CD4-positive, alpha-beta T cell treated with Interleukin-4 for 1 hour (primary cell): ENCODE measurements at regions not wholly inside any gene's neighbourhood (a gene's known extent, or its start where the extent isn't known, plus 50 kb on each side); places are given as distances from the start of the nearest gene placed in this dataset.
"Not testable (repeated sequence)": the region's sequence is repeated elsewhere in the genome, so short reads cannot be mapped to it uniquely, and the experiment has no call there.

Experiments
- DNase-seq, 2 donors: peaks; one replicate each; pipeline ENCODE4 v3.0.0-alpha.2; 2020 to 2022

DNA sequence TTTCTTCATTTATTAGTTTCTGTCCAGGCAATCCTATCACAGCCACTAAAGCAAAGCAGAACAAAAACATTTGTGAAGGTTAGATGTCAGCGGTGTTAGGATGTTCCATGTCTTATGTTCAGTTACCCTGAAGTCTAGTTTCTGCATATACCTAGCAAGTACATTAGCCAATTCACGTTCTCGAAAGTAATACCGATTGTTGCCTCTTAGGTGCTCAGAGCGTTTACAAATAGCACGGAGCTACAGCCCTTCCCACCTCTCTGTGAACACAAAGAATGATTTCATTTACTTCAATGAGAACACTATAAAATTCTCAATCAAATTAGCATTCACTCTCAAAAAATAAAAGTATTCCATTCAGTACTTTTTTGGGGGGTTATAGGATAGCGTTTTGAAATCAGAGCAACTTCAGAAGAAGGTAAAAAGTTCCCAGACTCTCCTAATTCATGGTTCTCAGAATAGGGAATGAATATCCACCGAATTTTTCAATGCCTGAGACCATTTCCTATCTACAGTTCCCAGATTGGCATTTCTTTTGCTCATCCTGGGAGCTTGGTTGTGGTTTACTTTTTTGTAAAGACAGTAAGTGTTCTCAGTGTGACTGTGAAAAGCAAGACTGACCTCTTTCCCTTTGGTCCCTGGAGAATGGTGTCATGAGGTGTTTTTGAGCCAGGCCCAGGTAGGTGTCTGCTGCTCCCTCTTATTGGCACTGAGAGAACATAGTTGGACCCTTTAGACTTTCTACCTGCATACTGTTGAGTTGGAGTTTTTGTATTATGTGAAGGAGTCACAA lies 488.0 kb upstream of the RGS6 start:
- DNase-seq, result no peak

DNA sequence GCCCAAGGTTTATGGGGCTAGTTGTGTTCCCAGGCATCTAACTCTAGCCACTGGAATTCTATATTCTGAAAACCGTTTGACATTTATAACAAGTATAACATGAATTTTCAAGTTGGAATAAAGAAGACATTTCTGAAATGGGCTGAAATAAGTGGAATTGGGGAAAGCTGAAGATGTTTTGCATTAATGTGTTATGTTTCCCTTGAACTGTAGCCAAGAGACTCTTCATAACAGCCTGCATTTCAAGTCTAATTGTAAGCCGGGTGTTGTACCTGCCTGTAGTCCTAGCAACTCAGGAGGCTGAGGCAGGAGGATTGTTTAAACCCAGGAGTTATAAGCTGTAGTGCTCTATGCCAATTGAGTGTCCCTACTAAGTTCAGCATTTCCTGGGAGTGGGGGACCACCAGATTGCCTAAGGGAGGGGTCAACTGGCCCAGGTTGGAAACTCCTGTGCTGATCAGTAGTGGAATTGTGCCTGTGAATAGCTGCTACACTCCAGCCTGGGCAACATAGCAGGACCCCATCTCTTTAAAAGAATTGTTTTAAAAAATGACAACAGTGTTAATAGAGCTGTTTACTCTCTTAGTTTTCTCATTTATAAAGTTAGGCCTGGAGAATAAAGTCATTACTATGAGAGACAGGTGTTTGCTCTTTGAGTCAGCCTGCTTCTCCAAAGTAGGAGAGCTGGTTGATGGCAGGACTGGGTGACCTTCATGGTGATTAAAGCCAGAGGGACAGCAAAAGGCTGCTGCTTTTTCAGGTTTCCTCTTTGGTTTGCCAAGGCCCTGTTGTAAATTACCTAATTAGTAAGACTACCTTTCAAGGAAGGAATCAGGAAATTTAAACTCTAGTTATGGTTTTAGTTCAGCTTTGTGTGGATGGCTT lies 483.6 kb upstream of the RGS6 start:
- no peak for DNase-seq

DNA sequence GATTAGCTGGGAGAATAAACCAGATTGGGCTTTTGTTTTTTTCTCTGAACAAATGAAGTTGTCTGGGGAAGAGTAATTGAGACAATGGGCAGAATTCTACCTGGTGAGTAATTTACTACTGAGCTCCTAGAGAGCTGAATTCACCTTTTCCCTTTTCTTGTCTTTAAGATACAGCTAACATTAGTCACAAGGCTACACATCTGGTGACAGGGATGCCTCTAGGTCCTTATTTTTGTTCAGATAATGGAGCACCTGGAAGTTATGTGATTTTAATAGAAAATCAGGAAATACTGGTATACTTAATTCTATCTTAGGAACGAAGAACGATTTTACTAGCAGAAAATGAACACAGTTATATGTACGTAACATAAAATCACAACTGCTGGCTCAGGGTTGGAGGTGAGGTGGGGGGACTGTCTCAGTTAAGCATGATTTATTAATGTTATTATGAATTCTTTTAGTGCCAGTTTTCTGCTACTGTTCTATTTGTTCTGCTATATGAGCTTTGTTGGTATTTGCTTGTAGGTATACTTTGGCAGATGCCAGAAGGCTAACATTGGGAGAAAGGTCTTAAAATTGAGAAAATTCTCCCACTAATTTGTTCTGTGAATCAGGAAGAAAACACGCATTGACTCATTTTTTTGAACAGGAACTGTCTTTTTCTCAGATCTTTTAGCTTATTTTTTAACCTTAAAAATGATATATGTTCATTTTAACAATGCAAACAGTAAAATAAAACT lies 482.7 kb upstream of the RGS6 start:
- no peak for DNase-seq

DNA sequence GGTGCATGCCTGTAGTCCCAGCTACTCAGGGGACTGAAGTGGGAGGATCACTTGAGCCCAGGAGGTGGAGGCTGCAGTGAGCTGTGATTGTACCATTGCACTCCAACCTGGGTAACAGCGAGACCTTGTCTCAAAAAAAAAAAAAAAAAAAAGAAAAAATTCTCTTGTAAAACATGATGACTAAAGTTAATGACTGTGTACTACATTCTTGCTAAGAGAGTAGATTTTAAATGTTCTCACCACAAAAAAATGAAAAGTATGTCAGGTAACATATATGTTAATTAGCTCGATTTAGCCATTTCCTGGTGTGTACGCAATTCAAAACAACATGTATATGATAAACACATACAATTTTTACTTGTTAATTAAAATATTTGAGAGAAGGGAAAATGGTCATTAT lies 480.7 kb upstream of the RGS6 start:
- no peak for DNase-seq

DNA sequence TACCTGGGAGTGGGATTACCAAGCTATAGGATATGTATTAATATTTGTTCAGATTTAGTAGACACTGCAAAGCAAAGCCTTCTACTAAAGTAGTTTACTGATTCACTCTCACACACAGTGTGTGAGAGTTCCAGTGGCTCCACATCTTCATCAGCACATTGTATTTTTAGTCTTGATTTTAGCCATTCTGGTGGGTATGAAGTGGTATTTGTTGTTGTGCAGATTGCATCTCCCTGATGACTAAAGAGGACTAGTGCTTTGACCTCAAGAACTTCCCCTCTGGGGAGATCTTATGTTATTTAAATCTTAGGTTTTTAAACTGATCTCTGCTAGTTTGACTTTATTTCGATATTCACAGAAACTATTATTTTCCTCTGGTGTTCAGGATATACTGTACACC lies 479.7 kb upstream of the RGS6 start:
- DNase-seq, result no peak

DNA sequence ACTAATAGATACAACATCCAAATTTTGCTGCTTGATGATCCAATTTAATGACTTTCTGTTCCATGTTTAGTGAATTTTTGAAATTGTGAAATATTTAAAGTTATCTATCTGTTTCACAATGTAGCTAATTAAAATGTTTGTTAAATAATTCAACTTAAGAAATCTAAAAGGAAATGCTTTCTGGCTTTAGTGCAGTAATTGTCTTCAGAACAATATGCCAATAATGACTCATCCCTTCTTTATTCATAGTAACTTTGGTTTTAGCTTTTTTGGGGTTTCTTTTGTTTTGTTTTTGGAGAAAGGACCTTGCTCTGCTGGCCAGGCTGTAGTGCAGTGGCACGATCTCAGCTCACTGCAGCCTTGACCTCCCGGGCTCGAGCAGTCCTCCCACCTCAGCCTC lies 479.2 kb upstream of the RGS6 start:
- no peak for DNase-seq

DNA sequence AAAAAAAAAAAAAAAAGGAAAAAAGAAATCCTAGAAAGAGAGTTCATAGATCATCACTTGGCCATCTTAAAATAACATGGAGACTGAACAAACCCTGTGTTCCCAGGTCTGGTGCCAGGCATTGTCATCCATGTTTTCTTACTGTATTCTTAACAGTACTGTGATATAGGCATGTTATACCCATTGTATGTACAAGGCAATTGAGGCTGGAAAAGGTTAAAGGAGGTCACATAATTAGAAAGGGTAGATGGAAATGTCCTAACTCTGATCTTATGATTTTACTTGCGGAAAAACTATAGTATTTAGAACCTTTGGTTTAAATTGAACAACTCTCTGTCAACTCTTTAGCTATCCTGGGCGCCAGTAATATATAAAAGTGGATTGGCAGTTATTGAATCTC lies 478.2 kb upstream of the RGS6 start:
- DNase-seq, result no peak

DNA sequence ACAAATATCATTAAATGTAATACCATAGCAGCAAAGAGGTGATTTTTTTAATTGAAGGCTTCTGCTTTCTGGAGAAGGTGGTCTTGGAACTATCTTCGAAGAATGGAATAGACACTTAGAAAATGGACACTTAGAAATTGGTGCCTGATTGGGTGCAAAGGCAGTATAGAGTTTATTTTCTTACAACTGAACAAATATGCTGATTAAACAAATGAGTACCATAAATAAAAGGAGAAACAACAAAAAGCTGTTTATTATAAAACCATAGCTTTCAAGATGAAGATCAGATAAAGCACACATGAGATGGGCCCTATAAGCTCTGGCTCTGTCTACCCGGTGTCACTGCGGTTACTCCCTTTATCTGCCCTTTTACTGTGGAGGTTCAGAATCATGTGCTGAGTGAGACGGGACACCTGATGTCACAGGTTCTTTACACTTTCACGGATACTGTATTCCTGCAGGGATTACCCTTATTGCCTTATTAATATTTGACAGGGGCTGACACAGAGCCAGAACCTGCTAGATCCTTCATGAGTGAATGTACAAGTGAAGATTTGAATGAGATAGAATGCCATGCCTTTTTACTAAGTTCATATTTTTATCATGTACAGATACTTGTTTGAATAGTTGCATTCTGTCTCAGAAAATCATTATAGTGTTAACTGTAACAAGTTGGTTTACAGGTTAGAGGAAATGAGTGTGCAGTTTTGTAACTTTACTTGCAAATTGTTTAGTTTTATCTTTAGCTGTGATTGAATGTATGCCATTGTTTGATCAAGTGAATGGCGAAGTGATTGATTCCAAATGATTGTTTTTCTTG lies 477.5 kb upstream of the RGS6 start:
- no peak for DNase-seq

DNA sequence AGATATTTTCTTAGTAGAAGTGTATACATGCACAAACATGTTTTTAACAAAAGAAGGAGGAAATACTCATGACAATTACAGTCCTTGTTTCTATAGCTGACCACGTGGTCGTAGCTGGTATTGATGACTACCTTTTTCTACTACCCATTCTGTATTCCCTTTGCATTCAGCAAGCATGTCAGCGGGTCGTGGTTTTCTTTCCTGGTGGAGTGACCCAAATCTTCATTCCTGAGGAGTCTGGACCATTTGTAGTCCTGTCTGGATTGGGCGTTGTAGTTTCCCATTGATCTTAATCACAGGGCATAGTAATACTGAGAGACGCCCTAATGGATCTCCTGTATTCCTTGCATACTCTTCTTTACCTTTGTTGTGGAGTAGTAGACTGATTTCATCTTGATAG lies 472.1 kb upstream of the RGS6 start:
- no peak for DNase-seq

DNA sequence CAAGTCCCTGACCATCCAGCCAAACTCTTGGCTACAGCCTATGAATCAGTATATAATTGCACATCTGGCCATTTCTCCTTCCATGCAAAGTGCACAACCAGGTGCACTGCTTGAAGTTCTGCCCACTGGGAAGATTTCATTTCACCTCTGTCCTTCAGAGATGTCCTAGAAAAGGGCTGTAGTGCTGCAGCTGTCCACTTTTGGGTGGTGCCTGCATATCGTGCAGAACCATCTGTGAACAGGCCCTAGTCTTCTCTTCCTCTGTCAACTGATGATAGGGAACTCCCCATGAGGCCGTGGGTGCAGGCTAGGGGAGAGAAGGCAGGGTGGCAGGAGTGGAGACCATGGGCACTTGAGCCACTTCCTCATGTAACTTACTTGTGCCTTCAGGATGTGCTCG lies 470.6 kb upstream of the RGS6 start:
- DNase-seq, result not testable (repeated sequence)

DNA sequence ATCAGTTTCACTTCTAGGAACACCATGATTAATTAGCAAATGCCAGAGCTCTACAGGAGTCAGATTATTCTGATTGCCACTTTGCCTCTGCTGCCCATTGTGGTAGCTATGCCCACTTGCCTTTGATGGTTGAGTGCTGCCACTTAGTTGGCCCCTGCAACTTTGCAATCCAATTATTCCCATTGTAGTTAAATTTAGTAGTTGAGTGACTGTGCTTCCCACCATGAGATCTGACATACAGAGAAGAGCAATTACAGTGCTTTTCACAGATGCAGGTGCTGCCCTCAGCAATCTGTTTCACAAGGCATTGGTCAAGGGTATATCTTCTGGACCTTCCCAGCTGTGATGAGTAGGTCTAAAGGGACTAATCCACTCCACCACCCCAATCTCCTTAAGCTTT lies 468.4 kb upstream of the RGS6 start:
- no peak for DNase-seq

DNA sequence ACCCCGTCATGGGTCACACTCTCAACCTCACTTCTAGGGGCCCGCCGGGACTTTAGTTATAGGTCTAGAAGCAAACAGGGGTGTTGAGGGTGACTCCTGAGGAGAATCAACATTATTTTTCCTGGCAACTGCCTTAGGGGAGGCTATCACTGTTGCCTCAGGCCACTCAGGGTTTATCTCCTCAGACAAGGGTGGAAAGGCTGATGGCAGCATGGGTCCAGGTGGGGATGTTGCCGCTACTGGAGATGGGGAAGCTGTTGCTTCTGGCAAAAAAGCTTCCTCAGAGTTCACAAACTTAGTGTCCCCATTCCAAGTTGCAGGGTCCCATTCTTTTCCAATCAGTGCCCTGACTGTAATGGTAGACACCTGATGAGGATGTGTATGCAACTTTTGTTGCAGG lies 467.4 kb upstream of the RGS6 start:
- no peak for DNase-seq

DNA sequence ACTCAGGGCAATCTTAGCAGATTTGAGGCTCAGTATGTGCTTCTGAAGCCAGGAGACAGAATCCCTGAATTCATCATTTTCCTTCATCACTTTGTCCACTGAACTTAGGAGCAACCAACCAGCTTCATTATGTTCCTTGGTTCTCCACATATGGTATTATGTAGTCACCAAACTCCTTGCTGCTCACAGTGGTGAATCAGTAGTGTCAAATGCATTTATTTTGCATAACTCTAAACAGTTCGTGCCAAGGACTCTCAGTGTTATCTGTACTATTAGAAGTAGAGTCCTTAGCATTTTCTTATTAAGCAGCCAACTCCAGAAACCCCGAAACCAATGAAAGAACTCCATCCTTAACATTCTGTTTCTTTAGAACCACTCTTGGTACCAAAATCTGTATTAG lies 466.9 kb upstream of the RGS6 start:
- DNase-seq, result no peak

DNA sequence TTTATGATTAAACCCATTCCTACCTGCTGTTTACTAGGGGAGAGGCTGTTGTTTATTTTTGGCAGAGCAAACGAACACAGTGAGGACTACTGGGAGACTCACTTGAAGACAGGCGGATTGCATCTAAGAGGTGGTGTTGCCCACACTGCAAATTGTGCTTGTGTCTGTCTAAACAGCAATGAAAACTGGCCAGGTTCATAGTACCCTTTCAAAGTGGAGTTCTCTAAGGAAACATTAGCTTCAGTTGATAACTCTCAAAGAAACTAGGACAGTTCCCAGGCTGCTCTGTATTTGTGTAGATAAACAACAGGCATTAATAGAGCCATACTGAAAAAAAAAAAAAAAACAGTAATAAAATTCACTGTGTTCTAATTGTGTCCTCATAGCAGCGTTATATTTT lies 466.0 kb upstream of the RGS6 start:
- DNase-seq, result no peak

DNA sequence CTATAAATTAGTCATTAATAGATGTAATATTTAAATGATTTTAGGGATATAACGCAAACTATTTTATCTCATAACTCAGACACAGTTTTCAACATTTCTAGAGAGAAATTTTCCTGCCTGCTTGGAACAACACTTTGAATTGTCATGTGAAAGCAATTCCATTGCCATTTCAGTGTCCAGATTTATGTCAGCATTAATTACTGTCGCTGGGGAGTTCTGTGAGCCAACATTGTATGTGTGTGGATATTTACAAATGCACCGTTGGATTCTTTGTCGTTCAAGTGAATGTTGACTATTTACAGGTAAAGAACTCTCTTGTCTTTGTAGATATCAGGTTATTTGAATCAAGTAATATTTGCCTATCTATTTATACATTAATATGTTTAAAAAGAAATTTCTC lies 465.3 kb upstream of the RGS6 start:
- no peak for DNase-seq

DNA sequence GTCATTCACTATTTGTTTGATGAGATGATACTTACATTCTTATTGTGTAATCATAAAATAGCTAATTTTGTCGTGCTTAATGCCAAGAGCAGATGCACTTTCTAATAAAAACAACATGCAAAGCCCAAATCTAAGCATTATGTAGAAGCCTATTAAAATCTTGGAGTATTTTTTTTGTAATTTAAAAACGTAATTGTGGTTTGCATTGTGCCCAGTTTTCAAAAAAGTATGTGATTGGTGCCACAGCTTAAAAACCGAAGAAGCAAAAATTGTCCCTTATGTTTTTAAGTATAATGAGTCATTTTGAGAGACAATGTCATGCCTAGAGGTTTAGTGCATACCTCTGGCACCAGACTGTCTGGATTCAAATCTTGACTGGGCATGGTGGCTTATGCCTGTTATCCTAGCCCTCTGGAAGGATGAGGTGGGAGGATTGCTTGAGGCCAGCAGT lies 464.8 kb upstream of the RGS6 start:
- DNase-seq, result no peak

DNA sequence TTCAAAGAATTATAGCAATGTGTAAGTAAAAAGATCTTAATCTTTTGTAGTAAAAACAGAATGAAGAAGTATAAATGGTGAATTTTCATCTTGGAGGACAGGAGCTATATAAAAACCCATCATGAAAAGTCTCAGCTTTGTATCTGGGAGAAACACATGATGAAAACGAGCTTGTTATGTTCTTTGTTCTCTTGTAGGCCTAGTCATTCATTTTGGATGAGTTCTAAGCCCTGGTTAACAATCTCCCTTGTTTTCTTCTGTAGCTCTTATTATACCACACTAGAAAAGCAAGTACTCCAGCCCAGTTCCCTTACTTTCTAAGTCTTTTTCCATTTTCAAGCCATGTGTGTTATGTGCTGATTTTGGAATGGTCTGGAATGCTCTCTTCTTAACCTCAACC lies 463.5 kb upstream of the RGS6 start:
- DNase-seq, result no peak

DNA sequence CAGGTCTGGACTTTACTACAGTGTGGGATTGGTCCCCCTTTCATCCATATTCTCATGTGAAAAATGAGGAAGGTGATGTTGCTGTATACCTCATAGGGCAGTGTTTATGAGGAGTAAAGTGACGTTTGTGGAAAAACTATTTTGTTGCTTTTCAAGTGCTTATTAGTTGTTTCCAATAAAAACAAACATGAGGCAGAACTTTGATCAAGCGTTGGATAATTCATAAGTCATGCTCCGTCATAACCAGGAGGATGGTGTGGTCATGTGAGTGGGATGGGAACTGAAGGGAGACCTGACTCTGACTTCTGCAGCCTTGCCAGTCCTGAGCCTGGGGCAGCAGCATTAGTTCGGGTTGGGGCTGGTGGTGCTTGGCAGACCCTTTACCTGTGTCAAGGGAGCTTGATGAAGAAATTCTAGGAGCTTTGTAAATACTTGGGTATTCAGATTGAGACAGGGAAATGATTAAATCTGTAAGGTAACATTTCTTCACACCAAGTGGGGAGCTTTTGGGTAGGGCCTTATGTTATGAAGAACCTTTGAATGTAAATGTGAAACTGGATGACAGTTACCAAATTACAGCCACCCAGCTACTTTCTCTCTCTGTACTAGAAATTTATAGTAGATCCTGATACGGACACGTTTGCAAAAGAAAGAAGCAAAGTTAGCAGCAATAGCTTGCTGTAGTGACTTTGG lies 462.4 kb upstream of the RGS6 start:
- DNase-seq, result no peak

DNA sequence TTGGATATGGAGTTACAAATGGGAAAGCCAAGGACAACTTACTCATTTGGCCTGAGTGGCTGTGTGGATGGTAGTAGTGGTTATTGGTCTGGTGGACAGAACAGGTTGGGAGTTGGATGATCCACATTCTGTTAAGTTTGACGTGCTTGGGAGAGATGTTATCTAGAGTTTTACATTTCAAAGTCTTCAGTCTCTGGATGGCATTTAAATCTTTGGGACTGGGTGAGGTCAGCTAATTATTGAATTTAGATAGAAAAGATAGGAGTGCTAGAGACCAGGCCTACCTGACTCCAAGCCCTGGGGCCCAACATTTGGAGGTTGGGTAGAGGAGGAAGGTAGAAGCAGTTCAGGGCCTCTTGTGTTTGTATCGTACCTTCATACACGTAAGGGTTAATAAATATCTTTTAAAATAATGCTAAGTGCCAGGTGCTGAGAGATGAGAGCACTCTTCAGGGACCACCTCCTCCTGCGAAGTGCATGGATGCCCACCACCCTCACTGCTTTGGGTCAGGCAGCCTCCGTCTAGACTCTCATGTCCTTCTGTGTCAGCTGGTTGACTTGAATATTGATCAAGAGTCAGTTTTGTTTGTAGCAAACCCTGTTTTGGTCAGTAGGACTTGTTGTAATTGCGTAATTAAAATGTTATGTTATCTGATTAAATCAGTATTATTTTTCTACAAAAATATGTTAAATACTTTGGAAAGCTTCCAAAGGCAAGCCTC lies 460.4 kb upstream of the RGS6 start:
- DNase-seq, result no peak

DNA sequence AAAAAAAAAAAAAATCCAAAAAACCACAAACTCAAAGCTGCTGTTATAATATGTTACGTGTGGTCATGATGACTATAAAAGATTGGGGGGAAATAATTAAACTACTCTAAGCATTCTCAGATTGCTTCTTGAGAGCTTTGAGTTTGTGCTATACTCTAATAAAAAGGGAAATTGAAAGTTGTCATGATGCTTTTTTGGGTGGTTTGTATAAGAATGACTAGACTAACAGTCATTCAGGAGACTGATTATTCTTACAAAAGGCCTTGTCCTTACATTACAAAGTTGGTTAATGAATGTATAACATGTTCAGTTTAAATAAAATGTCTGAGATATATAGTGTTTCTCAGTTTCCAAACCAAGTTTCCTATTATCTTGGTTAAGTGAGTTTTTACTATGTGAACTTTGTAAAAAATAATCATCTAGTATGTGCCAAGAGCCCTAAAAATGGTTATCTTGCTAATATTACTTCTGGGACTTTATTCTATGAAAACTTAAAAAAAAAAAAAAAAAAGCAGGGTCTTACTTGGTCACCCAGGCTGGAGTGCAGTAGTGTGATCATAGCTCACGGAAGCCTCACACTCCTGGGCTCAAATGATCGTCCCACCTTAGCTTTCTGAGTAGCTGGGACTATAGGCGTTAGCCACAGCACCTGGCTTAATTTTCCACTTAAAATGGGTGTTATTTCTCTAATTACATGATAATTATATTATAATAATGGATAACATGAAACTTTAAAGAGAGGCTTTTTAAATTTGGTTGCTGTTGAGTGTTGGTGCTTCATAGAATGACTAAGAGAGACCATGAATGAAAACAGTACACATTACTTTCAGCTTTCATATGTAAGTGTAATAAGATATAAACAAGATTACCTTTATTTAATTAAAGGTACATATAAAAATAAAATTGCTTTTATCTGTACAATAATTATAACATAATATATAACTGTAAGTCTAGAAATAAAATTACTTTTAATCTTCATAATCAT lies 459.6 kb upstream of the RGS6 start:
- no peak for DNase-seq
